Dedifferentiated amniotic fluid mesenchymal stem cell (primary cell): ENCODE measurements at regions not wholly inside any gene's neighbourhood (a gene's known extent, or its start where the extent isn't known, plus 50 kb on each side); places are given as distances from the start of the nearest gene placed in this dataset.

Experiments used
- DNase-seq: peaks from one replicate; pipeline ENCODE4 v3.0.0-alpha.2; 2016; ENCODE audit errors: extremely low spot score

DNA sequence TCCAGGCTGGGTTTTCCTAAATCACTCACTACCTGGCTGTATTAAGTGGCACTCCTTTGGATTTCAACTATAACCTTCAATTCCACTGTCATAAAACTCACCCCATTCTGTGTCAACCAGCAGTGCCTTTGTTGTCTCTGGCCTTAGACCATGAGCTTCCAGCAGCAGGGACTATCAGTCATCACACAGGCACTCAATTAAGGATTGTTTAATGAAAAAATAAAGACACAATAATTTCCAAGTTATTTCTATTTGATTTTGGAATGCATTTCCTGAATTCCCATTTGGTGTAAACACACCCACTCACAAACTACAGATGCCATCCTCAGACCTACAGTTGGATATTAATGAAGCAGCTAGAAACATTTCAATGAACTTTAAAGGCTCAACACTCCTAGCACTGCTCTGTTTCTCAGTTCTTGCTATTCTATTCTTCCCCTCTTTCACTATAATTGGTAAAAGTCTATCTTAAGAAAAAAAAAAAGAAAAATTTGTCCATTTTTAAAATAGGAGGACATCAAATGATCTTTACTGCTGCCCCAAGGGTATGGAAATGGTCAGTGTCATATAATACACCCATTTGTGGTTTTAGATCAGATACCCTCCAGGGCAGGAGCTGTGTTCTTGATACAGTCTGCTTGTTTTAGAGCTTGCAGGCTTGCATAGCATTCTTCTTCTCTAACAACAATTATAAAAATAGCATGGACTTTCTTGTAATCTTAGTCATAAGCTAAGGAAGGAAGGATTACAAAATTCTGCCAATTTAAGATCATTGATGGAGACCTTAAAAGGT lies 156.4 kb downstream of the PTGER3 start:
- no peak for DNase-seq

DNA sequence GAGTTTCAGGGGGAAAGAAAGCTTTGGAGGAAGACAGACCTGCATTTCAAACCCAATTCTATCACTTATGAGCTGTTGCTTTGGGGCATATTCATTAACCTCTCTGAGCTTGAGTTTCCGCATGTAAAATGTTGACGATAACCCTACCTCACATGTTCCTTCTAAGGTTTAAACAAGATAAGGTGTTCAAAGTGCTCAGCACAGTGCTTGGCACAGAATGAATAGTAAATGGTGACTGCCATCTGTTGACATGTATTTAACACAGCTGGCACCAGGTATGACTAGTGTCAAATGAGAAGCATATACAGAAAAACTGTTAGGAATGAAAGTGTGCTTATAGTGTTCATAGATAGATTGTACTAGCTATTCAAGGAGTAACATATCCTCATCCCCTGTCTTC lies 155.5 kb downstream of the PTGER3 start:
- no peak for DNase-seq

DNA sequence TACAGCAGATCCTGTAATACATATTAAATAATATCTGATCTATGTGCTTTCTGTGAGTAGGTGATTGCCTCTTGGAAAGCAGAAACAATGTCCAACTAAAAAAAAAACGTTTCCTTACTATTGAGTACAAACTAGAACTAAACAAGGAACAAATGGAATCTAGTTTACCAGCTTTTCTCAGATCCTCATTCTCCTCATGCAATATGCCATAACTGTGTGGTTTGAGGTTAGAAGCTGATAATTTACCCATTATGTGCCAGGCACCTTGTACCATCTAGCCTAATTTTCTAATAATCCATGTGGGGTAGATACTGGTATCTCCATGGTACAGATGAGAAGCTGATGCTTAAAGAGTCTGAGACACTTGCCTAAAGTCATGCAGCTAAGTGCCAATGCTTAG lies 154.7 kb downstream of the PTGER3 start:
- no peak for DNase-seq

DNA sequence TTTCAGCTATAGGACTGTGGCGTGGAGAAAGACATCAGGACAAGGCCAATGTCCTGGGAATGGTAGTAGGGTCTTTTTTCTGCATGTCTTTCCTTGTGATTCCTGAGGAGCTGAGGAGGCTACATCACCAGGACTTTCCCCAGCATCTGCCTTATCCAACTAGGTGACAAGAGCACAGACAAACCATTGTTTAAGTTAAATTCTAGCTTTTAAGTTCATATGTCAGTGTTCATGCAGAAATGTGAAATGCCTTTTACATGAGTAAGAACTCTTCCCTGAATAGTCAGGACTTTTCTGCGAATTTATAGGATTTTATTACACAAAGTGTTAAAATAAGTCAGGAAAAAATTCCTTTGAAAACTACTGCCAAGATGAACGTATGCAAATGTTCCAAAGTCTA lies 154.2 kb downstream of the PTGER3 start:
- DNase-seq: no peak

DNA sequence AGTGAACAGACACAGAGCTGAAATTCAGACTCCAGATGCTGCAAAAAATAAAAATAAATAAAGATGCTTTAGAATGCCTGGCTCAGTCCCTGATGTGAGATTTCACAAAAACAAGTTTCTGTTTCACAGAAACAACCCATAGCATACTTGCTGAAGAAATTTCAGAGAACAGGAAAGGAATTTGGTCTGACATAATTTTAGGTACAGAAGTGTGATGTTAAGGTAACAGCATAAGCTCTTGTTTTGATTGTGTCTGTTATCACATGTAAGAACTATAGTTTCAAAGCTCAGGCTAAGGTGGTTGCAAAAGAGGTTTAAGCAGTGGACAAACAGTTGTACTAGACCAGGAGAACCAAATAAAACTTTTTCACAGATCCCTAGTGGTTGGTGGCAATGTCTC lies 152.1 kb downstream of the PTGER3 start:
- no peak for DNase-seq

DNA sequence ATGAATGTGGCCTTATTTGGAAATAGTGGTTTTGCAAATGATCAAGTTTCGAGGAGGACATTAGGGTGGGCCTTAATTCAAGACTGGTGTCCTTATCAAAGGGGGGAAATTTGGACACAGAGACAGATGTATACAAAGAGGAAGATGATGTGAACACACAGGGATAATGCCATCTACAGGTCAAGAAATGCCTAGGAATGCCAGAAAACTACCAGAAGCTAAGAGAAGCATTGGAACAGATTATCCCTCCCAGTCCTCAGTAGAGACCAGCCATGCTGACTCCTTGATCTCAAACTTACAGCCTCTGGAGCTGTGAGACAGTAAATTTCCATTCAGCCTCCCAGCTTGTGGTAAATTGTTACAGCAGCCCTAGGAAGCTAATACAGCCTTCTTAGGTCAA lies 151.4 kb downstream of the PTGER3 start:
- no peak for DNase-seq

DNA sequence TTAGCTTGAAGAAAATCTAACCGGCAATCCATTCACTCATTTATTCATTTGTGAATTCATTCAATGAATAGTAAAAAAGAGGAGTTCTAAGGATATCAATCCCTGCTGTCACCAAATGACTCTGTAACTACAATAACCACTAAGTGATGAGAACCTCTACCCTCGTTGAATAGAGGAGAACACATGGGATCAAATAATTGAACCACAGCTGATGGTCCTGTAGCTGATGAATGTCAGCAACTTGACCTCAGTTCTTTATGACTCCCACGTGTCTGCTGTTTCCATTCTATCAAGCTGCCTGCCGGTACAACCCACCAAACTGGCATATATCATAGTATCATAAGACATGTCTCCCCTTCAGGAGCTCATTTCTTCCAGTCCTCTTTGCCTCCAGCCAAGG lies 150.3 kb downstream of the PTGER3 start:
- DNase-seq: no peak

DNA sequence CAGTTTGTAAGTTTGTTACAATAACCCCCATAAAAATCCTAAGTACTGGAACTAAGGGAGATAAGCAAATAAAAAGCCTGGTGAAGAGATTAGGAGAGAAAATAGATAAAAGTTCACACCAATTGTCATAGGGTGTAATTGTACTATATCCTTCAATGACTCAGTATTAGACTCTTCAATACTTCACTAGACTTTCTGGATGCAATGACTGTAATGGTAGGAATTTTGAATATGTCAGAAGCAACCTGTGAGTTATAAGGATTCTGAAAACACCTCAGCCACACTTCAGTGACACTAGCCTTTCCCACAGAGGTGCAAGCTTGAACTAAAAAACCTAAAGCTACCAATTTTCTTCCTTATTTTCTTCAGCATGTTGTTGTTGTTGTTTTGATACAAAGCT lies 147.9 kb downstream of the PTGER3 start:
- no peak for DNase-seq

DNA sequence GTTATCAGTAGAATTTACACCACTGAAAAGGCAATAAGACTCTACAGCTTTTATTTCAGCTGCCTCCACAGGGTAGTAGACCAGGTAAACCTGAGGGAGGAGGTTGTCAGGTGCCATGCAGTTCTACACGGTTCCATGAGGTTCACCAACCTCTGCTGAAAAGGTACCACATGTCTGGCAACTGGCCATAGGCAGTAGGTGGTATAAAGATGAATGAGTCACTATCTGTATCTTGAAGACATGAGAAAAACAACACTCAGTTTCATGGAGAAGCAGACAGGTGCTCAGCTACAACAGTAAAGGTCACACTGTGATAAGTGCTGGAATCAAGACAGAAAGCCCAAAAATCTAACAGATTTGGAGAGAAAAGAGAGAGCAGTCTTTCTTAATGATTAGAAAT lies 145.4 kb downstream of the PTGER3 start:
- DNase-seq: no peak

DNA sequence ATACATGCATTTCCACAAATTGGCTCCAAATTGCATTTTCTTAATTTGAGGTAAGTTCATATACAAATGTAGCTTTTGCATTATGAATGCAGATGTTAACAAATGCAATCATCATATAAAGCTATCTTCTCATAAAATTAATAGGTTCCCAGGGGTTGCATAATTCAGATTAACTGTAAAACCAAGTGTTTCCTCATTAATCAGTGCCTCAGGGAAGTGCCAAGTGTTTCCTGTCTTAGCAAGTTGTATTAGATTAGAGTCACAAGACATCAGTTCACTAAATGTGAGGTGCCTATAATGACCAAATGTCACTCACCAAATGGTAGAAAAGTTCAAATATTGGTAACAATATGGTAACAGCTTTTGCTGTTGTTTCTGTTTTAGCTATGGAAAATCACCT lies 140.8 kb downstream of the PTGER3 start:
- no peak for DNase-seq

DNA sequence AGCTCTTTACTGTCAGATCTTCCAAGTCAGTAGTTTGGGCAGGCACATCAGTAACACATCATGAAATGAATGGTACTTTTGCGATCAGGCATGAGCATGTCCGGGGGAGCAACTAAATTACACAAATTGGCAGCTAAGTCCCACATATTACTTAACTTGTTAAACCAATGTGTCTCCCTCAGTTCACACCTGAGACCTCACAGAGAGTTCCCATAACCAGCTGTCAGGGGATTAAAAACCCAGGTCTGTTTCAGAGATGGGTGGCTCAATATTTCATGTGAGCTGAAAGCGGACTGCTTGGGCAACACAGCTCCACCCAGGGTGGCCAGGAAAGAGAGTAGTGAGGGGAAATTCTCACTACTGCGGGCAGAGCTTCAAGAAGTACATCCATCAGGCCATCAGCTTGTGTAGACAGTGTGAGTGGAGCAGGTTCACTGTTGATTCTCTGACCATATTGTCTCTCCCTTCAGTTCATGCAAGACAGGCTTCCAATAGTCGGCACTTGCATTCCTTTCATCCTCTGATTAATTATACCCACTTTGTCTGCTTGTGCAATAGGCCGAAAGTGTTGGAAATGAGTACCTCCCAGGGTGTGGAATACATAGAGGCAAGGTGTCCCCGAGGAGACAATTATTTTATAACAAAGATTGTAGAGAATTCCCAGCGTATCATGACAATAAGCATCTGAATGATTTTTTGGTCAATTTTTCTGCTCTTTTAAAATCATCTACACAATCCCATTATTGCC lies 139.9 kb downstream of the PTGER3 start:
- DNase-seq: no peak

DNA sequence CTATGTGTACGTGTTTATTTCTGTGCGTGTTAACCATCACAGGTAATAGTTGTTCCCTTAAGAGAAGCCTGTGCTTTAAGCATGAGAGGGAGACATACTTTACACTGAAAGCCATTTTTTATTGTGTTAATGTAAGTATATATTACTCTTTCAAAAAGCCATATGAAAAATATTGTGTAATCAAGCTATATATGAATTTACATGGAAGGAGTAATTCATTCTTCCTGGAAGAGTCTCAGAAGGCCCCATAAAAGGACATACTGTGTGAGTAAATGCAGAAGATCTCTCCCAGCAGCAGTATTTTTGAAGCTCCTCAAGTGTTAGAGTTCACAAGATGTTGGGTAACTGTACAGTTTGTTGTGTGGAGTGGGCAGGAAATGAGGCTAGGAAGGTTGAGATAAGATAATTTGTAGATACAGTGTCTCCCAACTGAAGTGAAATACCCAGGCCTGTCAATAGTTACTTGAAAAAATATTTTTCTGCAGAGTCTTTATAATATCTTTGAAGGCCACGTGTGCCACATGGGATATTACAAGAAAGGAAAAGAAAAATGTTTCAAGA lies 138.3 kb downstream of the PTGER3 start:
- DNase-seq: no peak

DNA sequence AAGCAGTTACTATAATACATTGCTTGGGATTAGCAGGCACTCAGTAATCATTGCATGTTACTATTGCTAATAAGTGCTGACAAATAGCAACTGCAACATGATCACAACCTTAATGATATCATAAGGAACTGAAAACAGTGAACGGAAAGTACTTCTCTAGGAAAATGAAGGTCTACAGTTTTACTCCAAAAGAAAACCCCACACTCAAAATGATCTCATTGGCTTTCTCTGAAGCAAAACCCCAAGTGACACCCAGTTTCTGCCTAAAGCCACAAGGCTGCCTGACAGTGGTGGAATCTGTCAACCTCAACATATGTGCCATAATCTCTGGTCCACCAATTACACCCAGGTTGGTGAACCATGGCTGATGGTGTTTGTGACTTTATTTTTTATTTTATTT lies 137.6 kb downstream of the PTGER3 start:
- DNase-seq: no peak

DNA sequence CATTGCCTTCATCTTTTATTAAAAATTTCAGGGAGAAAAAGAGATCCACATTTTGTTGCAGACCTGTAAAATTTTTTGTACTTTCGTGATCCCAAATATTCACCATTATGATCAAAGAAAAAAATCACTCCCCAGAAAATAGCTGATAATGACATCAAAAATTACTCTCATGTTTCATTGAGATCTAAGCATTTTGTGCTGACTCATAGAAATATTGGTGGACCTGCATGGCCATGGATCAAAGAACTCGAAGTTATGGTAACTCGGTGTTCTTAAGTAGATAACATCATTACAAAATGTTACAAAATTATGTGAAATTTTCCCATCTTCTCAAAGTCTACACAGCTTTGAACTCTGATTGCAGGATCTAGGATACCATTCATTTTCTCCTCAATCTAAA lies 135.8 kb downstream of the PTGER3 start:
- DNase-seq: no peak

DNA sequence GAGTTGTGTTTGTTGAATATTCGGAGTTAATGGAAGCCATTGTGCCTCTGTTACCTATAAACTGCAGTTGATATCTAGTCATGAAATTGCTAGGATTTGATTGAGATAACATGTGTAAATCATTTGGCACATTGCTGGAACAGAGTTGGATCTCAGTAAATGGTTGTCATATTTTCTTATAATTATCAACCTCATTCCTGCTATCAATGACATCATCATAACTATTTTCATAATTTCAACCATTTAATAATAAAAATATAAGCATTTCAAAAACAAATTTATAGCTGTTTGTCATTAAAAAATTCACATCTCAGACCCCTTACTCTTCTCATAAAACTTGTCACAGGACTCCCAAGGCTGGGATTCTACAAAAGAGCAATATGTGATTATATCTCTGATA lies 133.4 kb downstream of the PTGER3 start:
- DNase-seq: no peak

DNA sequence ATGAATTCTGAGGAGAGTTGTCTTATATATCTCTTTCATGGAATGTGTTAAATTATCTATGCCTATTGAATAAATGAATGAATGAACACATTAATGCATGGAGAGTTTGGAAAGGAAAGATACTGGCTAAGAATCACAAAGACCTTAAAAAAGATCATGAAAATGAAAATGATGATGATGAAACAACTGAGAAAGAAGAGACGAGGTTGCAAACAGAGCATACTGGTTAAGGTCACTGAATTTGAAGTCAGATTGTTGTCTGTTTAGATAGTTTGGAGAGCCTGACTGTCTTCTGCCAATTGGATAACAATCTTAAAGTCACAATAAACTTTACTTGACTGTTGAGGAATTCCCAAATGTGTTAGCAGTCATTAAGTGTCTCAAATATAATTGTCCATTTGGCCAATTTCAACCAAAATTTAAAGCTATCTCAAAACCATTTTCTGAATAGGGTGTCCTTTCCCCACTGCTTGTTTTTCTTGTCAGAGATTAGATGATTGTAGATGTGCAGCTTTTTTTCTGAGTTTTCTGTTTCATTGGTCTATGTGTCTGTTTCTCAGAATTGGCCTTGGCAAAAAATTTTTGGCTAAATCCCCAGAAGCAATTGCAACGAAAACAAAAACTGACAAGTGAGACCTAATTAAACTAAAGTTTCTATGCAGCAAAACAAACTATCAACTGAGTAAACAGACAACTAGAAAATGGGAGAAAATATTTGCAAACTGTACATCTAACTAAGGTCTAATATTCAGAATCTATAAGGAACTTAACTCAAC lies 132.2 kb downstream of the PTGER3 start:
- DNase-seq: no peak

DNA sequence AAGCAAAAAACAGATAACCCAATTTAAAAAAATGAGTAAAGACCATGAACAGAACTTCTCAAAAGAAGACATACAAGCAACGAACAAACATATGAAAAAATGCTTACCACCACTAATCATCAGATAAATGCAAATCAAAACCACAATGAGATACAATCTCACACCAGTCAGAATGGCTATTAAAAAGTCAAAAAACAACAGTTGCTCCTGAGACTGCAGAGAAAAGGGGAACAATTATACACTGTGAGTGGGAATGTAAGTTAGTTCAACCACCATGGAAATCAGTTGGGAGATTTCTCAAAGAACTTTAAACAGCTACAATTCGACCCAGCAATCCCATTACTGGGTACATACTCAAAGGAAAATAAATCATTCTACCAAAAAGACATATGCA lies 131.6 kb downstream of the PTGER3 start:
- DNase-seq: no peak

DNA sequence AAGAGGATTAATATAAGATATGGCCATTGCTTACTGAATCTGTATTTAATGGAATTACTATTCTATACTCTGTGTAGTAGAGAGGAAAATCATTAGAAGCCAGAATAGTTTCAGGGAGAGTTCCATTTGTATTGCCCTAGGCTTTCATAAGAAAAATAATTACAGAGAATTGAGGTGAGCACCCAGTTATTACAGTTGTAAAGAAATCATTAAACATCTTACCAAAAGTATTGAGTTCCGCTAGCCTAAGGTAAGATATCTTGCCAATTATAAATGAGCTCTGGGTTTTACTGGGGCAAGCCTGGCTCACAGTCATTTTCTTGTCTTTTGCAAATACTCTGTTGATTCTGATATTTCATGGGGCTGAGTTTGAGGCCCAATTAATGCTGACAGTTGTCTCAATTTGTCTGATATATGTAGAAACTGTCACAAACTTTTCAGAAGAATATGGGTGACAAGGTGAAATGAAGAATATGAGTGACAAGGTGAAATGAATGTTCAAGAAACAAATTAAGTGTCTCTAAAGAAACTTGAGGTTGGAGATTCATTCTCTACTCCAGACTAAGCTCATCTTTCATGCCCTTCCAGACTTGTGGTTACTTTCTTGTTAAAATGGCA lies 127.8 kb downstream of the PTGER3 start:
- no peak for DNase-seq
